Astrocyte (in vitro differentiated cells and primary cell): ENCODE measurements at regions not wholly inside any gene's neighbourhood (a gene's known extent, or its start where the extent isn't known, plus 50 kb on each side); places are given as distances from the start of the nearest gene placed in this dataset.

Source experiments
- EZH2 ChIP-seq: IDR thresholded peaks from 2 replicates; pipeline ENCODE4 v1.6.1; 2012; ENCODE audit warnings: mild to moderate bottlenecking, low read length, inconsistent platforms; ENCODE audit not compliant: insufficient read depth
- TF ChIP-seq, protein P1 (sequence below): IDR thresholded peaks from 2 replicates; pipeline ENCODE4 v1.5.1; 2011; ENCODE audit warnings: low read depth, mild to moderate bottlenecking, inconsistent platforms, low read length, moderate library complexity; ENCODE audit not compliant: insufficient read depth

DNA sequence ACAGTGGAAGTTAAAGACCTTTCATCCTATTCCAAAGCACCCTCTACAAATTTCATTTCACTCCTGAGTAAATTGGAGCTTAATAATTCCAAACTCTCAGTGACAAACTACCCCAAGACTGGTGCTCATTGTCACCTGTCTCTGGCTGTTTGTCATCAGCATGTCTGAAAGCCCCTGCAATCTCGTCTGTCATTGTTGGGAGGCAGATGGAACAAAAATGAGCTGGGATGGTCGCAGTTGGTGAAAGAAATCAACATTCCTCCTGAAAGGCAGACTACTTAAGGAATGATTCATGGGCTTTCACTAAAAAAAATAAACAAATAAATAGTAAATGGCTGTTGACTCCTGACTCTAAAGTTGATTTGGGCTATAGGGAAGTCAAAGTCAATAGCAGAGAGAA is 69.7 kb upstream of the PALS2 start:
- TF ChIP-seq, protein P1, sequence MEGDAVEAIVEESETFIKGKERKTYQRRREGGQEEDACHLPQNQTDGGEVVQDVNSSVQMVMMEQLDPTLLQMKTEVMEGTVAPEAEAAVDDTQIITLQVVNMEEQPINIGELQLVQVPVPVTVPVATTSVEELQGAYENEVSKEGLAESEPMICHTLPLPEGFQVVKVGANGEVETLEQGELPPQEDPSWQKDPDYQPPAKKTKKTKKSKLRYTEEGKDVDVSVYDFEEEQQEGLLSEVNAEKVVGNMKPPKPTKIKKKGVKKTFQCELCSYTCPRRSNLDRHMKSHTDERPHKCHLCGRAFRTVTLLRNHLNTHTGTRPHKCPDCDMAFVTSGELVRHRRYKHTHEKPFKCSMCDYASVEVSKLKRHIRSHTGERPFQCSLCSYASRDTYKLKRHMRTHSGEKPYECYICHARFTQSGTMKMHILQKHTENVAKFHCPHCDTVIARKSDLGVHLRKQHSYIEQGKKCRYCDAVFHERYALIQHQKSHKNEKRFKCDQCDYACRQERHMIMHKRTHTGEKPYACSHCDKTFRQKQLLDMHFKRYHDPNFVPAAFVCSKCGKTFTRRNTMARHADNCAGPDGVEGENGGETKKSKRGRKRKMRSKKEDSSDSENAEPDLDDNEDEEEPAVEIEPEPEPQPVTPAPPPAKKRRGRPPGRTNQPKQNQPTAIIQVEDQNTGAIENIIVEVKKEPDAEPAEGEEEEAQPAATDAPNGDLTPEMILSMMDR = no peak
- no peak for TF ChIP-seq EZH2
